PC-3 (cell line): ENCODE measurements at regions not wholly inside any gene's neighbourhood (a gene's known extent, or its start where the extent isn't known, plus 50 kb on each side); places are given as distances from the start of the nearest gene placed in this dataset.

Source experiments
- ATAC-seq: fragments of 200-7000 bp; cut with Tn5 transposase; 2 replicates; pipeline ENCODE4 v1.9.1; 2020; ENCODE audit warnings: mild to moderate bottlenecking, moderate library complexity
- BruUV-seq: library from RNA; stranded (reverse); fragments of 400-500 nt; replicated peaks from 2 replicates; lab custom pipeline; 2021; lab: Mats Ljungman, UMichigan
- CTCF ChIA-PET: fragments of 300-600 bp; sonication (Branson Sonifier 250); formaldehyde crosslinking; loops from one replicate; lab custom pipeline; 2022; ENCODE audit warnings: antibody characterized with exemption; lab: Charles Lee
- POLR2A ChIA-PET: fragments of 300-600 bp; sonication (Branson Sonifier 250); formaldehyde crosslinking; loops from one replicate; lab custom pipeline; 2022; ENCODE audit warnings: antibody characterized with exemption; ENCODE audit not compliant: unreplicated experiment; lab: Charles Lee
- DNase-seq: peaks from one replicate; pipeline ENCODE4 v3.0.0-alpha.2; 2015
- H2AFZ ChIP-seq: fragments of 300-600 bp; sonication (generic); 2 replicates; pipeline ENCODE4 v1.6.0; 2016; ENCODE audit warnings: antibody characterized with exemption, low read length
- H3F3A ChIP-seq: fragments of 300-600 bp; sonication (generic); one replicate; pipeline ENCODE4 v1.6.0; 2017; ENCODE audit warnings: antibody characterized with exemption, low read length, control low read depth, mild to moderate bottlenecking; ENCODE audit not compliant: unreplicated experiment
- H3K27ac ChIP-seq: fragments of 300-600 bp; sonication (generic); 2 replicates; pipeline ENCODE4 v1.5.1; 2016; ENCODE audit warnings: mild to moderate bottlenecking, low read length
- H3K27me3 ChIP-seq: fragments of 300-600 bp; sonication (generic); 2 replicates; pipeline ENCODE4 v1.6.1; 2016; ENCODE audit warnings: low read length, mixed read lengths
- H3K36me3 ChIP-seq: fragments of 300-600 bp; sonication (generic); 2 replicates; pipeline ENCODE4 v1.6.1; 2016; ENCODE audit warnings: low read depth, mixed run types, low read length, mixed read lengths
- H3K4me1 ChIP-seq: fragments of 300-600 bp; sonication (generic); 2 replicates; pipeline ENCODE4 v1.5.1; 2016; ENCODE audit warnings: low read length; ENCODE audit not compliant: insufficient read depth
- H3K4me2 ChIP-seq: fragments of 300-600 bp; sonication (generic); 2 replicates; pipeline ENCODE4 v1.6.0; 2016; ENCODE audit warnings: low read length
- H3K4me3 ChIP-seq: fragments of 300-600 bp; sonication (generic); 2 replicates; pipeline ENCODE4 v1.5.1; 2016; ENCODE audit warnings: mild to moderate bottlenecking, low read length, mixed read lengths
- H3K79me2 ChIP-seq: fragments of 300-600 bp; sonication (generic); 2 replicates; pipeline ENCODE4 v1.6.1; 2017; ENCODE audit warnings: low read length, mixed read lengths
- H3K9ac ChIP-seq: fragments of 300-600 bp; sonication (generic); 2 replicates; pipeline ENCODE4 v1.6.0; 2016; ENCODE audit warnings: mild to moderate bottlenecking, low read length
- H3K9me2 ChIP-seq: fragments of 300-600 bp; sonication (generic); replicated peaks from 2 replicates; pipeline ENCODE4 v1.6.1; 2016; ENCODE audit warnings: mixed run types, low read length, mixed read lengths
- H3K9me3 ChIP-seq: fragments of 300-600 bp; sonication (generic); 2 replicates; pipeline ENCODE4 v1.6.1; 2016; ENCODE audit warnings: low read length, mixed read lengths
- H4K20me1 ChIP-seq: fragments of 300-600 bp; sonication (generic); 2 replicates; pipeline ENCODE4 v1.6.1; 2016; ENCODE audit warnings: low read length, mixed read lengths
- EZH2 ChIP-seq: fragments of 300-600 bp; sonication (generic); IDR thresholded peaks from one replicate; pipeline ENCODE4 v1.6.1; 2017; ENCODE audit warnings: antibody characterized with exemption, mild to moderate bottlenecking, low read length; ENCODE audit not compliant: unreplicated experiment
- EZH2phosphoT487 ChIP-seq: fragments of 300-600 bp; sonication (generic); IDR thresholded peaks from 2 replicates; pipeline ENCODE4 v1.6.1; 2018; ENCODE audit warnings: mild to moderate bottlenecking, antibody characterized with exemption, low read length, borderline replicate concordance
- intact Hi-C: fragments of 100-400 bp; cut with micrococcal nuclease; formaldehyde crosslinking; loops from 2 replicates; pipeline ENCODE4 v1.9.0; 2023
- TF ChIP-seq, protein P1 (sequence below): fragments of 300-600 bp; sonication (generic); conservative IDR thresholded peaks from 2 replicates; pipeline ENCODE4 v1.5.1; 2017; ENCODE audit warnings: antibody characterized with exemption, low read depth, mild to moderate bottlenecking, low read length

DNA sequence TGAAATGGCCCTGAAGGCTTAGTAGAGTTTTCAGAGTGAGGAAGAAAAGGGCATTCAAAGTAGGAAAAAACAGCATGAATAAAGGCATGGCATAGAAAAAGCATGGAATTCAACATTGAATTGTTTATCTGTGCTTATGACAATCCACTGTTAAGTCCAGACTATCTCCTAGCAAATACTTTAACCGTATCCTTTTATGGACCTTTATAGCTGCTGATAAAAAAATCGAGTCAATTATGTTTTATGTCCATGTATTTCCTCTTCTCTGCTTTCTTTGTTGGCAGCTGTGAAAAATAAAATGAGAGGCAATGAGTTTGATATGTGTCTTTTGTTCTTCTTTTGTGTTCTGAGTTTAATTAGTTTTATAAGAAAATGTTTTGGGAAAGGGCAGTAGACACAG lies 70.4 kb downstream of the TDRD15 start:
- H3K36me3 ChIP-seq = no peaks in the 10 kb centered on the region
- no peaks in the 10 kb centered on the region for H3K9me3 ChIP-seq
- no peaks in the 10 kb centered on the region for H3K9me2 ChIP-seq
- POLR2A ChIA-PET = no interaction called here
- CTCF ChIA-PET = no interaction called here
- no peaks in the 10 kb centered on the region for H3K4me1 ChIP-seq
- no peak overlapping the region for H3K4me2 ChIP-seq
- no peak for ATAC-seq
- no peak overlapping the region for H3K9ac ChIP-seq
- no peaks in the 10 kb centered on the region for H3F3A ChIP-seq
- H3K4me3 ChIP-seq = no peak overlapping the region
- no peaks in the 10 kb centered on the region for H4K20me1 ChIP-seq
- BruUV-seq = no TSS peak
- H2AFZ ChIP-seq = no peak overlapping the region
- intact Hi-C loops = no loop called here
- no peak for DNase-seq
- peaks cover 19% of the 10 kb centered on the region; the same call in 1 of the 2 replicates for H3K27me3 ChIP-seq
- no peaks in the 10 kb centered on the region for H3K79me2 ChIP-seq
- TF ChIP-seq, protein P1, sequence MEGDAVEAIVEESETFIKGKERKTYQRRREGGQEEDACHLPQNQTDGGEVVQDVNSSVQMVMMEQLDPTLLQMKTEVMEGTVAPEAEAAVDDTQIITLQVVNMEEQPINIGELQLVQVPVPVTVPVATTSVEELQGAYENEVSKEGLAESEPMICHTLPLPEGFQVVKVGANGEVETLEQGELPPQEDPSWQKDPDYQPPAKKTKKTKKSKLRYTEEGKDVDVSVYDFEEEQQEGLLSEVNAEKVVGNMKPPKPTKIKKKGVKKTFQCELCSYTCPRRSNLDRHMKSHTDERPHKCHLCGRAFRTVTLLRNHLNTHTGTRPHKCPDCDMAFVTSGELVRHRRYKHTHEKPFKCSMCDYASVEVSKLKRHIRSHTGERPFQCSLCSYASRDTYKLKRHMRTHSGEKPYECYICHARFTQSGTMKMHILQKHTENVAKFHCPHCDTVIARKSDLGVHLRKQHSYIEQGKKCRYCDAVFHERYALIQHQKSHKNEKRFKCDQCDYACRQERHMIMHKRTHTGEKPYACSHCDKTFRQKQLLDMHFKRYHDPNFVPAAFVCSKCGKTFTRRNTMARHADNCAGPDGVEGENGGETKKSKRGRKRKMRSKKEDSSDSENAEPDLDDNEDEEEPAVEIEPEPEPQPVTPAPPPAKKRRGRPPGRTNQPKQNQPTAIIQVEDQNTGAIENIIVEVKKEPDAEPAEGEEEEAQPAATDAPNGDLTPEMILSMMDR = no peak
- TF ChIP-seq EZH2 = no peak
- H3K27ac ChIP-seq = no peak overlapping the region

DNA sequence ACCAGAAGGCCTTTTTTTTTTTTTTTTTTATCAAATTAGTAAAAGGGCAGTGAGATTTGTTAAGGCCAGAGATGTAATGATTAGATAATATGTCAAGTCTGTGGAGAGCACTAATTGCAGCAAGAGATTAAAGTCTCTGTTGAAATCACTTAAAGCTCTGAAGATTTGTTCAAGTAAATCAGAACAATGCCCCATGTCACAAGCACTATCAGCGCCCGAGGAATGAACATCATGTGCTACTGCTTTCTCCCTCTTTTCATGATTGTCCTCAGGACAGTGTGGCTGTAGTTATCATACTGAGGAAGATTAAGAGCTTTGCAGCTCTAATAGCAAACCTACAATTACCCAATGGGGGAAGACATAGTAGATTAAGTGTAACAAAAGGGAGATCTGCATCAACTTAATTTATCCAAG lies 71.1 kb downstream of the TDRD15 start:
- Histone ChIP-seq H3K4me2 (no peak overlapping the region), H3K27me3 (peaks cover 21% of the 10 kb centered on the region; the same call in 1 of the 2 replicates), H3F3A (no peaks in the 10 kb centered on the region), H3K4me1 (no peaks in the 10 kb centered on the region), H3K4me3 (no peak overlapping the region), H3K79me2 (no peaks in the 10 kb centered on the region), H3K9me3 (no peaks in the 10 kb centered on the region), H2AFZ (no peak overlapping the region), H3K27ac (no peak overlapping the region), H3K36me3 (no peaks in the 10 kb centered on the region), H3K9me2 (no peaks in the 10 kb centered on the region), H3K9ac (no peak overlapping the region), H4K20me1 (no peaks in the 10 kb centered on the region)
- ChIA-PET POLR2A (no interaction called here), CTCF (no interaction called here)
- no TSS peak for BruUV-seq
- intact Hi-C loops = no loop called here
- TF ChIP-seq, protein P1 = no peak
- TF ChIP-seq EZH2 = no peak
- TF ChIP-seq EZH2phosphoT487 = no peak
- DNase-seq (no peak), ATAC-seq (no peak)

DNA sequence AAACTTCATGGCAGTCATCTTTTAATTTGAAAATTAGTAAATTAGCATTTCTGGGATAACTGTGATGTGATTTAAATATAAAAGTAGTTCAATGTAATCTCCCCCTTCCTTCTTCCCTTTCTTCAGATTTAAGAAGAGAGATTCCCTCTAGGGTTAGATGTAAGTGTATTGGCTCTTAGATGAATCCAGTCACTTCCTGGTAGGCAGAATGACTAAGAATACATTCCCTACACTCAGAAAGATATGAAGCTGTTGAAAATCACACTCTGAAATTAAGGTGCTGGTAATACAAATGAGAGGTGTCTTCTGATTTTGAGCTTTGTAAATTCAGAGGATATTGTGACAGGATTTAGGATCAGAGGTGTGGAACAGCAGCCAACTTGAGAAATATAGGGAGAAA lies 71.6 kb downstream of the TDRD15 start:
- ChIA-PET POLR2A (no interaction called here), CTCF (no interaction called here)
- BruUV-seq = no TSS peak
- H4K20me1 ChIP-seq = no peaks in the 10 kb centered on the region
- H3K27ac ChIP-seq = no peak overlapping the region
- no peak overlapping the region for H3K4me2 ChIP-seq
- H3F3A ChIP-seq = no peaks in the 10 kb centered on the region
- no peak overlapping the region for H2AFZ ChIP-seq
- DNase-seq = no peak
- peaks cover 21% of the 10 kb centered on the region; the same call in 1 of the 2 replicates for H3K27me3 ChIP-seq
- no peak overlapping the region for H3K4me3 ChIP-seq
- no peaks in the 10 kb centered on the region for H3K79me2 ChIP-seq
- TF ChIP-seq EZH2 (no peak), EZH2phosphoT487 (no peak)
- TF ChIP-seq, protein P1 = no peak
- no peaks in the 10 kb centered on the region for H3K4me1 ChIP-seq
- no peak for ATAC-seq
- no peaks in the 10 kb centered on the region for H3K9me2 ChIP-seq
- no peaks in the 10 kb centered on the region for H3K36me3 ChIP-seq
- intact Hi-C loops = no loop called here
- no peak overlapping the region for H3K9ac ChIP-seq
- H3K9me3 ChIP-seq = no peaks in the 10 kb centered on the region
